Ovary (tissue), 7 donors: ENCODE measurements at regions not wholly inside any gene's neighbourhood (a gene's known extent, or its start where the extent isn't known, plus 50 kb on each side); places are given as distances from the start of the nearest gene placed in this dataset.

Experiments used
- DNase-seq, 5 donors: peaks; one replicate each; pipeline ENCODE4 v3.0.0-alpha.2; 2019 to 2020
- H3K27ac ChIP-seq, 2 donors: fragments of 200-600 bp; one replicate each; pipeline versions ENCODE4 v1.5.1 to v1.8.0; 2019 to 2022
- H3K27me3 ChIP-seq: fragments of 200-600 bp; one replicate; pipeline ENCODE4 v1.8.0; 2022
- H3K36me3 ChIP-seq: fragments of 200-600 bp; sonication (generic); one replicate; pipeline ENCODE4 v1.5.1; 2019
- H3K4me1 ChIP-seq: one replicate; pipeline ENCODE4 v1.8.1; 2013; ENCODE audit warnings: mild to moderate bottlenecking, moderate library complexity; ENCODE audit not compliant: insufficient read depth
- H3K4me3 ChIP-seq: fragments of 200-600 bp; sonication (generic); one replicate; pipeline ENCODE4 v1.5.1; 2017
- H3K9me3 ChIP-seq, 2 donors: fragments of 200-600 bp in 1 of 2; sonication (generic) in 1 of 2; one replicate each; pipeline versions ENCODE4 v1.5.1 to v1.8.1; 2013 to 2019; ENCODE audit warnings: mild to moderate bottlenecking in 1 of 2, moderate library complexity in 1 of 2
- CTCF ChIP-seq, 3 donors: fragments of 450-650 bp in 2 of 3; fragments of 200-600 bp in 1 of 3; IDR thresholded peaks; one replicate each; pipeline versions ENCODE4 v1.5.1 to v1.8.0; 2016 to 2022; ENCODE audit warnings: antibody characterized with exemption in 3 of 3, mild to moderate bottlenecking in 1 of 3
- EP300 ChIP-seq: sonication (generic); formaldehyde crosslinking; IDR thresholded peaks from one replicate; pipeline ENCODE4 v1.6.1; 2017; ENCODE audit warnings: antibody characterized with exemption
- POLR2A ChIP-seq: fragments of 450-650 bp; IDR thresholded peaks from one replicate; pipeline ENCODE4 v1.6.1; 2017; ENCODE audit warnings: antibody characterized with exemption, mild to moderate bottlenecking, moderate library complexity
- WGBS, 3 donors: extraction: QIAGEN DNeasy Blood & Tissue Kit in 1 of 3; methylation state at CpG; one replicate each; pipeline versions ENCODE4 v1.1.5 to v1.1.7; 2013 to 2017; 5-methylcytosine and 5-hydroxymethylcytosine counted together
- intact Hi-C, 4 donors: fragments of 100-400 bp; cut with DNase I; formaldehyde crosslinking; loops; one replicate each; pipeline versions ENCODE4 v1.11.0 to v1.15.1; 2022 to 2023
- donor health status: DM: no; HTN: no; CAD: no; lungs with moderate emphysema.
- donor health status: DM: no; HTN: no; CAD: no.
- donor health status: Bipolar disorder and iron deficiency.
- donor health status: DM: no; HTN: no; CAD: no.
- donor health status: DM: yes; HTN: yes; CAD: no.

- Histone ChIP-seq H3K9me3 (no peaks in the 10 kb centered on the region), H3K27ac (no peak overlapping the region), H3K4me3 (no peak overlapping the region), H3K36me3 (no peaks in the 10 kb centered on the region), H3K4me1 (no peaks in the 10 kb centered on the region), H3K27me3 (no peaks in the 10 kb centered on the region)
- no peak for DNase-seq
- intact Hi-C loops, result no loop called here
- 78 to 90% (median 80%) methylated on average over 3 of the region's 3 CpGs for WGBS, 3 donors
- TF ChIP-seq CTCF (IDR thresholded peaks at IDR 0.05) (no peak), EP300 (no peak), POLR2A (no peak)
Observed at GRCh38 chr2:152942940-152943440, 224.6 kb downstream of the ARL6IP6 start.

- TF ChIP-seq POLR2A (no peak), CTCF (IDR thresholded peaks at IDR 0.05) (no peak), EP300 (no peak)
- Histone ChIP-seq H3K27me3 (no peaks in the 10 kb centered on the region), H3K9me3 (no peaks in the 10 kb centered on the region), H3K36me3 (no peaks in the 10 kb centered on the region), H3K27ac (no peak overlapping the region), H3K4me3 (no peak overlapping the region), H3K4me1 (no peaks in the 10 kb centered on the region)
- 54 to 68% (median 64%) methylated on average over 2 of the region's 2 CpGs for WGBS, 3 donors
- intact Hi-C loops, result no loop called here
- DNase-seq, result no peak
Observed at GRCh38 chr2:152930501-152930900, 212.1 kb downstream of the ARL6IP6 start.

GRCh38 chr2:152929628-152930027 is 211.2 kb downstream of the ARL6IP6 start:
- intact Hi-C loops, result loop anchor here in 2 of 4 donors (5.0 to 10.0 kb wide), 2 partner anchors 545 to 548 kb away; partner anchors contain the start of gene RPRM (in 2 of the 2)
- no peak for TF ChIP-seq POLR2A
- TF ChIP-seq CTCF (IDR thresholded peaks at IDR 0.05), result no peak
- TF ChIP-seq EP300, result no peak
- DNase-seq, result no peak
- Histone ChIP-seq H3K4me1 (no peaks in the 10 kb centered on the region), H3K9me3 (no peaks in the 10 kb centered on the region), H3K27me3 (no peaks in the 10 kb centered on the region), H3K27ac (no peak overlapping the region), H3K4me3 (no peak overlapping the region), H3K36me3 (no peaks in the 10 kb centered on the region)
- WGBS, 3 donors, result 75 to 94% (median 94%) methylated on average over 3 of the region's 3 CpGs

GRCh38 chr2:152925547-152926448 is 207.4 kb downstream of the ARL6IP6 start:
- Histone ChIP-seq H3K9me3 (no peaks in the 10 kb centered on the region), H3K27ac (no peak overlapping the region), H3K27me3 (no peaks in the 10 kb centered on the region), H3K4me3 (no peak overlapping the region), H3K4me1 (no peaks in the 10 kb centered on the region), H3K36me3 (no peaks in the 10 kb centered on the region)
- intact Hi-C loops, result loop anchor here in 2 of 4 donors (5.0 to 10.0 kb wide), 2 partner anchors 549 to 552 kb away; partner anchors contain the start of gene RPRM (in 2 of the 2)
- peak; percentile 51 to 78 (median 65) for DNase-seq
- TF ChIP-seq CTCF (IDR thresholded peaks at IDR 0.05) (peak in 2 of 3 donors; percentile 19 to 62), POLR2A (no peak), EP300 (no peak)
- 40 to 49% (median 48%) methylated on average over 11 of the region's 11 CpGs for WGBS, 3 donors
